GM04504 (cell line): ENCODE measurements at regions not wholly inside any gene's neighbourhood (a gene's known extent, or its start where the extent isn't known, plus 50 kb on each side); places are given as distances from the start of the nearest gene placed in this dataset.

Experiments
- DNase-seq: peaks from one replicate; pipeline ENCODE4 v3.0.0-alpha.2; 2012; ENCODE audit warnings: low read depth

DNA sequence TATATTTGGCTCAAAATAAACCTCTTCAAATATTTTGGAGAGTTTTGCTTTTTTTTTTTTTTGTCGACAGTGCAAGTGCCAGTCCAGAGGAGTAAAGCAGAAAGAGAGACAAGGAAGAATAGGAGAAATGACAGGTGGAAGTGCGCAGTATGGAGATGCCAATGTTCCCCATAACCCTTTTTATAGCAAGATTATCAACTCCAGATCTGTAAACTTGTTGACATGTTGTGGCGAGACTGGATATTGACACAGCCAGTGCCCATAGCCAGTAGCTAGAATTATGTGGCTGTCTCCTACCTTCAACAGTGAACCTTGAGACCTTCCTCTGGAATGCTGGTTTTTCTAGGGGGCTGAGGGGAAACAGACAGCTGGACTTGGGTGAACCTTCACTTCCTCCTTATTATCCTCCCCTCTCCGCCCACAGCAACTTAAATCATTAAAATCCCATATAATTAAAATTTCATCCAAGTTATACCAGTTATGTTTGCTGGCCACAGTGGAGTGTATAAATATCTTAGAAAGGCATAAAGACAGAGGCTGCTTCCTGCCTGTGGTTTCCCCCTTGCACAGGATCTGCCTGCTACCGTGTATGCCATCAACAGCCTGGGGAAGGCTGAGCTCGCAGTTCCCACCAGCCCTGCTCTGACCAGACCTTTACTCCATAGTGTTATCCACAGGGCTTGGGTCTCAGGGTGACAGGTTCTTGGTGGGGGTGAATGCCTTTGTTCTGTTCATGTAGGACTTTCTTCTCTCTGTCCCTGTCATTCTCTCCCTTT is 112.3 kb upstream of the ANKH start:
- DNase-seq: no peak

DNA sequence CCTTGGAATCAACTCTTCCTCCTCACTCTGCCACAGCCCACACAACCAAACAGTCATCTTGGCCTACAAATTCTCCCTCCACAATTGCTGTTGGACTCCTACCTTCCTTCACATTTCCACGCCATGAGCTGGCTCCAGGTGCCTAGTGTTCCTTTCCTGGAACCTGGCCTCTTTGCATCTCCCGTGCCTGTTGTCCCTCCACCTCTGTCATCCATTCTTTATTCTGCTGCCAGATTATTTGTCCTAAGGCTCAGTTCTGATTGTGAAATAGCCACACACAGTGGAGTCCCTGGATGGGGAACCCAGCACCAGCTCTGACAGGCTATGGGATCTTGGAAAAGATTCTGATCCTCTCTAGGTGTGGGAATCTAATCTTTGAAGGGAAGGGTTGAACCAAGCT is 109.1 kb upstream of the ANKH start:
- DNase-seq: no peak

DNA sequence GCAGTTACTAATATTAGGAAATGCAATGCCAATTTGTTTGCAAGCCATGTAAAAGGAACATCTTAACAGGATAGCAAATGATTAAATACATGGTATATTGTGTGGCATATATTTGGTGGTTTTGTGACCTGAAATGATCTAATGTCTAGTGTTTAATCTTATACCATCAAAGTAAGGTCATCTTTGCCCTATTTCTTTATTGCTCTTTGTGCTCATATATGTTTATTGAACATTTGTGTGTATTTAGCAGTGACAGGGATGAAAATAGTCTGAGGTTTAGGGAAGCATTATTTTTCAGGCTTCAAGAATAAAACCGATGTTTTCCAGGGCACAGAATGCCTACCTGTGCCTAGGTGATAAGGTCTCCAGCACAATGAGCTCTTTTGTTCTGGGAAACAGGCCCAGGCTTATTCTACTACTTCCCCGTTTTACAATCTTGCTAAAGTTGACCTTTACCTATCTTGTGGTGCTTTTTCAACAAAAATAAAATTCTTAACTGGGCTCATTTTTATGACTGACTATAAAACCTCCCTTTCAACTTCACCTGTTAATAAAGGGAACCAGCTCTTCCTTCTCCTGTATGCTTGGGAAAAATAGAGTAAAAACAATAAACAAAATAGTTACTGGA is 105.6 kb upstream of the ANKH start:
- DNase-seq: no peak

DNA sequence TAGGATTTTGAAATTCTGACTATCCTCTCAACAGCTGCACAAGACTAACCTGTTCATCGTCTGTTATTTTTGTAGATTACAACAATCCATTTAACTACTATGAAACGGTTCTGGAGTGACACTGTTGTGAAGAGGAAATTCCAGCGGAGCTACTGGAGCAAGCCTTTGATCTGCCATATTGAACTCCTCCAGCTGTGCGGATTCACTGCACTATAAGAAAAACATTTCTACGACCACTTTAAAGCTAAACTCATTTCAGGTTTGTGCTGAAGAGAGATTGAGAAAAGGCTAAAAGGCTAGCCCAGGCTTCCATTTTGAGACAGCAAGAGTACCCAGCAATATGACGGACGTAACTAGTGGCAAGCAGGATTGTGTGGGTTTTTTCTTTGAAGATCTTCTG is 104.9 kb upstream of the ANKH start:
- no peak for DNase-seq

DNA sequence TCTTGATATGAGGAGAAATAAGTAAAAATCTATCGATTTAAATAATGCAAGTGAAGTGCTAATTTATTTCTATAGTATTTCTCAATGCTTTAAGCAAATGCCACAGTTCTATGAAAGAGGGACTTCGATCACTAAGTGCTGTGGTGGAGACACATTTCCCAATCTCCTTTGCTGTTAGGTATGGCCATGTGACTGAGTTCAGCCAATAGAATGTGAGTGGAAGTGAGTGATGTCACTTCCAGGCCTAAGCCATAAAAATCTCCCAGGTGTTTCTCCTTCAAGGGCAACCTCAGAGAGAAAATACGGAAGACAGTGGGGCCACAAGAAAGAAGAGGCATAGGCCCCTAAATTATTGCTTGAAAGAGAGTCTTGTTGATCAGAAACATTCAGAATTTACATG is 100.3 kb upstream of the ANKH start:
- no peak for DNase-seq

DNA sequence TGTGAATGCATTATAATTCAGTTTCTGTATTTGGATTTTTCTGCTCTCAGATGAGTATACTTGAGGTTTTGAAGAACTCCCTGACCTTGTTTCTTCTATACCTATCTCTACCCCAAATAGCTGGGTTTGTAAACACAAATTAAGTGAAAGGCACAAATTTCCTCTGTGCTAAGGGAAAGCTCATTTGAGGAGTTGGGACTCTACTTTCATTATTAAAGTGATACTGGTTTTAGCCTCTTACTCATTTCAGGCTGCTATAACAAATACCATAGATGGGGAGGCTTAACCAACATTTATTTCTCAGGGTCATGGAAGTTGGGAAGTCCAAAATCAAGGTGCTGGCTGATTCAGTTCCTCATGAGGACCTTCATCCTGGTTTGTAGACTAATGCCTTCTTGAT is 97.2 kb upstream of the ANKH start:
- no peak for DNase-seq

DNA sequence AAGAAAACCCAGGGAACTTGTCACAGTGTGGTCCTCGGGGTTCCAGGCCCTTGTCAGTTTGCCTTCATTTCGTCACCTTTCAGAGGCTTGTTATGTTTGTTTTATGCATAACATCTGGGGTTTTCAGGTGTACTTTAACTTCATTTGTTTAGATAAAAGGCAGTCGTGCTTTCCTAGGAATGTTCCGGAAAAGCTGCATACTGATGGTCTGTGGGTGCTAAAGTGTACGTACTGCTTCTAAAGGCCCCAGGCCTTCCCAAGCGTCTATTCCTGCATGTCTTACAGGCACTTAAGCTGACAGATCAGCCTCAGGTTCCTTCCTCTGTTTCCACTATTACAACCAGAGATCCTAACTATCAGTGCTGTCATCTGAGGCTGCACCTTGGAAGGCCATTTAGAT is 95.6 kb upstream of the ANKH start:
- DNase-seq: no peak

DNA sequence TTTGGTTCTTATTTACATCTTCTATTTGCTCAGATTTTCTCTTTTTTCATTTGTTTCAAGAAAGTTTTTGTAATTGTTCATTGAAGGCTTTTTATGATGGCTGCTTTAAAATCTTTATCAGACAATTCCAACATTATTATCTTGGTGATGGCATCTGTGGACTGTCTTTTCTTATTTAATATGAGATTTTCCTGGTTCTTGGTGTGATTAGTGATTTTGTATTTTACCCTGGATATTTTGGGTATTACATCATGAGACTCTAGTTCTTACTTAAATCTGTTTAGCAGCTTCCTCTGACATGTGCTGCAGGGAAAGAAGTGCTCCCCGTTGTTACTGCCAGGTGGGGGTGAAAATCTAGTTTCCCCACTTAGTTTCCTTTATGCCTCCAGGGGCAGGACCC is 94.2 kb upstream of the ANKH start:
- DNase-seq: no peak

DNA sequence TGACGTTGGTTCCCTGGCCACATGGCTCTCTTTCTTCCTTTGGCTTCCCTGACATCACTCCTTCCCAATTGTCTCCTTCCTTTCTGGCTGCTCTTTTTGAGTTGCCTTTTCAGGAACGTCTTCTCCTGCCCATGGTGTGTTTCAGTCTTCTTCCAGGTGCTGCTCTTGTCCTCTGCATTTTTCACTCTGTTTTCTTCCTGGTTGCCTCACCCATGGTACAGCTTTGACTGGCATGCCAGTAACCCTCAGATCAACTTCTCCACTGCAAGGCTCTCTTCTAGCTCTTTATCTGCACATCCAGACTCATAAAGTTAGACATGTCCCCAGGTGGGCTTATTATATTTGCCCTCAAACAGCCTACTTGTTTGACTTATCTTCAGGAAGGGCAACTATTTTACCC is 91.0 kb upstream of the ANKH start:
- no peak for DNase-seq

DNA sequence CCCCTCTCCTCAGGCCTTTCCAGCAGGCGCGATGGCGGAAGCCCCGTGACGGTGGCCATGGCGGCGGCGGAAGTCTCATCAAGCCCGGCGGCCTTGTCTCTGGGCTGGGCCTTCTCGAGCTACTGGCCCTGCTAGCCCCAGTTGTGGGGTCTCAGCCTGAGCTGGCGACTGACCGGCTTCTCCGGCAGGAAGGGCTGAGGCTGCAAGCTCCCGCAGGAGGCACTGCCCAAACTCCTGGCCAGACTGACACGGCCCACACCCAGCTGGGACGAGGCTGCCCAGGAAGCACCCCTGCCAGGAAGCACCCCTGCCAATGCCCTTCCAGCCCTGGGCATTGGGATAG is 88.5 kb upstream of the ANKH start:
- DNase-seq: no peak

DNA sequence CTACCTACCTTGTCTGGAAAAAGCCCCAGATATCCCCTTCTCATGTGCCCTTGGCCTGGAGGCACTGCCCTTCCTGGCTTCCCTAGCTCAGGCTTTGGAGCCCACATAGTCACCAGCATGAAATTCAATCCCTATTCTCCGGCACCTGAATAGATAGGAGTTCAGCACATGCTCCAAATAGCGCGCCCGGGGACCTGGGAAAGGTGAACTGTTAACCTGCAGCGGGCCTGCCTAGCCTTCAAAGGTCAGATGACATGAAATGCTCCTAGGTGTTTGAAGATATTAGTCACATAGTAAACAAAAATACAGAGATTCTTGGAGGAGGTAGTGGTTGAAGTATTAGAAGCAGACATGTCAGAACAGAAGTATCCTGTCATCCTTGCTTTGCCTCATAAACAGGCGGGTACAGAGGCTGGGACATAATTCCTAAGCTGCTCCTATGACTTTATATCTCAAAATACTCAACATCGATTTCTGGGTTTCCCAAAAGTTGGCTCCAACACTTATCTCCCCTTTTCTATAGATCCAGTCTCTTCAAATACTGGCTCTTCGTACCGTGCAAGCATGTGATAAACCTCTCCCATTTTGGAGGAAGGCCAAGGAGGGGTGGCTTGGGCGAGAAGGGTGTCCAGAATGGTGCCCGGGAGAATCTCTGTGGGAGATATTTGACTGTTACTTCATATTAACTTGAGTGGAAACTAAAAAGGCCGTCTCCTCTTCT is 88.0 kb upstream of the ANKH start:
- DNase-seq: no peak

DNA sequence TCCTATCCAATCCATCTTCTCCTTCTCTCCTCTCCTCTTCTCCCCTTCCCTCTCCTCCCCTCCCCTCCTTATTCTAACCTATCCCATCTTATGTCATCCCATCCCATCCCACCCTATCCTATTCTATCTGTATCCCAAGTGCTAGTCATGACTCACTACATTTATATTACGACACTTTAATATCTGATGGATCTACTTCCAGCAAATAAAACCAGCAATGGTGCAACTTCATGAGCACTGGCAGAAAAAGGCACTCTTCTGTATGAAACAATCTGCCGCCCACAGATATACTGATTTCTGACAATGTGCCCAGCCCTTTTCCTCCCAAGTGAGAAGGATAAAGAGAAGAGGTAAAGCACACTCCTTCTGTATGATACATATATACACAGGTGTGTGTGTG is 86.6 kb upstream of the ANKH start:
- DNase-seq: no peak

DNA sequence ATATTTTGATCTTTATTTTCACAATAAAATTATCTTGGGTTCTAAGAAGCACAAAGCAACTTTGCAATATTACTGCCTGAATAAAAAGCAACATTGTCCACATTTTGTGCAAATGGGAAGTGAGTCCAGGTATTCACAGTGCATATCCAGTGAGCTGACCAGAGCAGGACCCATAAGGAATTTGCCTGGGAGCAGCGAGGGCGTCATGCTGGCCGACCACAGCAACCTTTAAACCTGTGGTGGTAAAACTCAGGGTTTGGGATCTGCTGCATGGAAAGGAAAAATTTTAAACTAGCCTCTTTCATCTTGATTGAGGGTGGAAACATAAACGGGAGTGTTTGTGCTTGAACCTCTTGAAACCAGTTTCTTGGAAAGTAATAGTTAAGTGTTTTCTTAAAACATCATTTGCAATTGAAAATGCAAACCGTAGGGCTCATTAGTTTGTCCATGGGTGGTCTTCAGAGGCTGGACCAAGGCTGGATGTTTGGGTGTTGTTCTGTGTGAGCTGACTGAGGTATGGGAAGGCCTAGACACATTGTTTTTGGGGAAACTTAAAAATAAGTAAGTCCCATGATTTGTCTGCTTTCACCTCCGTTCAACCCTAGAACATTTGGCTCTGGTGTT is 85.0 kb upstream of the ANKH start:
- no peak for DNase-seq

DNA sequence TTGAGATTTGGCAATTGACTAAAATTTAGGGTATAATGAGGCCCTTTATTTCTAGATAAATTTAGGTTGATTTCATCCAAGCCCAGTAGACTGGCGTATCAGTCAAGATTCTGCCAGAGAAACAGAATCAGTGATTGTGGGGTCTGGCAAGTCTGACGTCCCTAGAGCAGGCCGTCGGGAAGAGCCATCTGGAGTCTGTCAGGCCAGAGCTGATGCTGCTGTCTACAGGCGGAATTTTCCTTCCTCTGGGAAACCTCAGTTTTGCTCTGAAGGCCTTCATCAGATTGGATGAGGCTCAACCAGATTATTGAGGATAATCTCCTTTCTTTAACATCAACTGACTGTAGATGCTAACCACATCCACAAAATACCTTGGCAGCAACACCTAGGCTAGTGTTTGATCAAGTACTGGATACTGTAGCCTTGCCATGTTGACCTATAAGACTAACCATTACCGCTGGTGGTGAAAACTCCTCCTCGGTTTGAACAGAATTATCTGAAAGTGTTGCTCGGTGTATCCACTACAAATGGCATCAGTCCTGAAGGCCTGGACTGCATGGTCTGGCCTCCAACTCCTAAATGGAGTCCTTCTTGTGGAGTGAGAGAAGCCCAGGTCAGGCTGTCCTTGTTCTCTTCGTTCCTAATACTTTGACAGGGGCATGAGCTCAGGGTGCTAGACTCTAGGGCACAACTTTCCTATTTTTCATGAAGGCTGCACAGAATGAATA is 83.2 kb upstream of the ANKH start:
- DNase-seq: no peak

DNA sequence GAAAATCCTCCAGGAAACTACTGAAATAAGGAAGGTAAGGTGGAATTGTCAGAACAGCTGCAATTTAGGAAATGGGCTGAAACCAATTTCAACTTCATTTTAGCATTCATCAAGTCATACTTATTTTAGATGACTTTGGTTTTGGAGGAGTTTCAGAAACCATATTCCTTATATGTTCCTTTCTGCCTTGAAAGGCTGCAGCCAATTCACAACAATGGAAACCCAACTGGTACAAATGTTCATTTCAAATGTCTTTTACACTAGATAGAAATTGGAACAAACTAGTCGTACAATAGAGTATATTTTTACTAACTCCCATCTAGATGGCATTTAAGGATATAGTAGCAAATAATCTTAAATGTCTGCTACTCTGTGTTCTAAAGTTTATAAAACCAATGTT is 82.6 kb upstream of the ANKH start:
- no peak for DNase-seq

DNA sequence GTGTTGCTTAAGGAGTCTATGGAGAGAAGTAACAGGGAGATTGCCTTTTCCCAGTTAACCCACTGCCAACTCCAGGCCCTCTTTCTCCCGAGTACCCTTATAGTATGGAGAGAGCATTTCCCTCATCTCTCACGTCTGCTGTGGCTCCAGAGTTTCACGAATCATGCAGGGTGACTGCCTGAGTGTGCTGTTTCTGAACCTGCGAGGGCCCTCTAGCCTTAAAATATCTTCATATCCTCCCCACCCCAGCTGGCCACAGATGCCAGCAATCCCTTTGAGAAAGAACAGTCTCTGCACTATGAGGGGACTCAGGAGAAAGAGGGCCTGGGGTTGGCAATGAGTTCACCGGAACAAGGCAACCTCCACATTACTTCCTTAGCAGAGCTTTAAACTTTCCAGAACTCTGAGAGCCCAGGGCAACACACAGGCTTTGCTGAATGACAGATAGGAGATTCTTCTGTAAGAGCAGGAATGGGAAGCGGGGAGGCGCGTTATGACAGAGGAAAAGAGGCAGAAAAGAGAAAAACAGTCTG is 81.6 kb upstream of the ANKH start:
- DNase-seq: no peak

DNA sequence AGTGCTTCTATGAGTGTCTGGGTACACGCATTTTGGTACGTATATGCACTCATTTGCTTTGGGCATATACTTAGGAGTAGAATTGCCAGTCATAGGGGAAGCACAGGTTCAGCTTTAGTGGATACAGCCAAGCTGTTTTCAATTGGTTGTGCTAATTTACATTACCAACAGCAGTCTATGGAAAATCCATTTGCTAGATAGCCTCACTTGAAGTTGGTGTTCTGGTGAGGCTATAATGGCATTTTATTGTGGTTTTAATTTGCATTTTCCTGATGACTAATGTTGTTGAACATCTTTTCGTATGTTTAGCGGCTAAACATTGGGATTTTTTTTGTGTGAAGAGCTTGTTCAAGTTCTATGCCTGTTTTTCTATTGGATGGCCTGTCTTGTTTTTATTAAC is 76.8 kb upstream of the ANKH start:
- DNase-seq: no peak

DNA sequence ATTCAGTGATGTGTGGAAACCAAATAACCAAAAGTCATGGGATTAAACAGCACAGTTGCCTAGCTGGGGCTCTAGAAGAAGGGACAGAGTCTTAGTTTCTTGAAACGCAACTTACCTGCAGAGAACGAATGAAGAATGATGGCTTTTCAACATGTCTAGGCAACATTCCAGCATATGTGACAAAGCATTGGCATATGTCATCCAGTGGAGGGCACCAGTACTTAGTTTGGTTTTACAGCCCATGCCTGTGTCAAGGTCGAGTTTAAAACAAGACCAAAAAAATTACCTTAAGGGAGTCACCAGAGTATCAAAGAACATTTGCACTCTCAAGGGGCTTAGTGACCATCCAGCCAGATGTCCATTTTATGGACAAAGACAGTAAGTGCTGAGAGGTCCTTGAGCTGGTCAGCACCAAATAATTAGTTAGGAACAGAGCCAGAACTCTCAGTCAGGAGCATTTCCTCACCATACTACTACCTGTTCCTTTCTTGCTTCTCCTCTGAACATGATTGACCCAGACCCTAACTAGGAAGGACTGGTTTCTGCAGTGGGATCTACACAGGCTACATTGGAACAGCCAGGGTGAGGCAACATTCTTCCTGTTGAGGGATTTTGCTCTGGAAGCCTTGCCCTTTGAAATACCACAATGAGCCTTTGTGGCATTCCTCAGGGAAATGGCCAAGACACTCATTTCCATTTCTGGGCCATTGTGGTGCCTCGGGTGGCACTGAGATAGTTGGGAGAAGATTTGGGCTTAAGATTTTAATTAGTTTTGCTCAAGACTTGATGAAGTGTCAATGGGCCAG is 75.4 kb upstream of the ANKH start:
- DNase-seq: no peak

DNA sequence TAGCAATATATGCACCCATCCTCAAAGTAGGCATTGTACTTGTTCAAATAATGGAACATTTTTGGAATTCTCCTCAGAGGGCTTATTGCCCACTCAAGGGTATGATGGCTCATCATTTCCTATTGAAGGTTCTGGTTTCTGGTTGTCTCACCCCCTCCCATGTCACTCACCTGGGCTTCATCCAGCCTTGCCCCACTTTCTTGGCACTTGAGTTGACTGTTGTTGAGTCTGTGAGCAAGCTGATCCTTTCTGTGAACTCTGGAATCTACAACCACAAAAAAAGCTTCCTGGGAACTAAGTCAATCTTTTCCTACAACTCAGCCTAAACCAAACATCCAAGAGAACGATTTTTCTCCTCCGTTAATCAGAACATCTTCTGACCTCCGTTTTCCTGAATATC is 73.9 kb upstream of the ANKH start:
- no peak for DNase-seq

DNA sequence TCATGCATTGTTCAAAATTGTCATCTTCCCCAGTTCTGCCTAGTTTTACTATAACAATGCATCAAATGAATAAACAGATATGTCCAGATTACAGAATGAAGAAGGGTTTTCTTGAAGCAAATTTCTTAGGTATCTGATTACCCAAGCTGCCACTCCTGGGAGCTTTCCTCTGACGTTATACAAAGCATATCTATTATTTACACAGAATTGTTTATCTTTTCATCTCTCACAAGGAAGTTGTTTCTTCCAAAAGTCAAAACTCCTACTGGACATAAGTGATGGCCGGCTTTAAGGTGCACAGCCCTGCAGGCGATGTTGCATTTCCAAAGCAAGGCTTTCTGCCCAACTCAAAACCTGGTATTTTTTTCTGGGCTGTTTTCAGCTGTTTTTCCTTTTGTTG is 73.4 kb upstream of the ANKH start:
- no peak for DNase-seq

DNA sequence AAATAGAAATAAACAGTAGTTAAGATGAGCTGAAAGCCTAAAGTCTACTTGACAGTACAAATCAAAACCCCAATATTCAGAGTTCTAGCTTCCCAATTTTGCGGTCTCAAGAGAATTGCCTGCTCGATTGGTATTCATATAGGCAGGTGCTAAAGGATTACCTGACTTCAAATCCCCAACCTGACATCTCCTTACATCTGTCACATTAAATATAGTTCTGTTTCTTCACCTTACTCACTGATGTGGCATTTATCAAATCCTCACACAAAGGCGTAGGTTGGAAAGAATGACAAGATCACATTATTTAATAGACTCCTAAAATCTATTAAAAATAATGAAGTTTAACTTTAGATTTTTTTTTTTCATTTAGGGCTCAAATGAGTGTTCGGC is 72.8 kb upstream of the ANKH start:
- DNase-seq: no peak
